Naive thymus-derived CD4-positive, alpha-beta T cell (primary cell): ENCODE measurements at regions not wholly inside any gene's neighbourhood (a gene's known extent, or its start where the extent isn't known, plus 50 kb on each side); places are given as distances from the start of the nearest gene placed in this dataset.

Experiments used
- ATAC-seq: fragments of 150-1000 bp; cut with Tn5 transposase; 2 replicates; pipeline ENCODE4 v1.10.0; 2021; ENCODE audit warnings: mild to moderate bottlenecking, moderate library complexity
- CTCF ChIA-PET: fragments of 350-600 bp; sonication (Branson Sonifier 250); formaldehyde crosslinking; loops from one replicate; lab custom pipeline; 2021; ENCODE audit warnings: antibody characterized with exemption; lab: Charles Lee
- POLR2A ChIA-PET: fragments of 350-600 bp; sonication (Branson Sonifier 250); formaldehyde crosslinking; loops from one replicate; lab custom pipeline; 2021; ENCODE audit warnings: antibody characterized with exemption, inconsistent platforms; lab: Charles Lee
- DNase-seq, 9 donors: peaks; one replicate each; pipeline versions ENCODE4 v3.0.0 to v3.0.0-alpha.2; 2020 to 2022; ENCODE audit warnings: mixed read lengths in 1 of 9
- H3K27ac ChIP-seq: one replicate; pipeline ENCODE4 v1.7.0; 2013; ENCODE audit warnings: mild to moderate bottlenecking, low read depth, low read length, moderate library complexity
- H3K27me3 ChIP-seq, 2 donors: one replicate each; pipeline ENCODE4 v1.7.0; 2013; ENCODE audit warnings: low read length in 2 of 2, mild to moderate bottlenecking in 2 of 2, moderate library complexity in 2 of 2; ENCODE audit not compliant: control insufficient read depth in 2 of 2, insufficient read depth in 2 of 2
- H3K36me3 ChIP-seq, 3 experiments: 1 replicate in 2 of 3; 2 replicates in 1 of 3; pipeline ENCODE4 v1.7.0; 2013; ENCODE audit warnings: low read length in 3 of 3, mild to moderate bottlenecking in 3 of 3, moderate library complexity in 1 of 3; ENCODE audit not compliant: insufficient read depth in 3 of 3, control insufficient read depth in 2 of 3
- H3K4me1 ChIP-seq, 2 donors: one replicate each; pipeline ENCODE4 v1.7.0; 2013; ENCODE audit warnings: low read length in 2 of 2, mild to moderate bottlenecking in 2 of 2, moderate library complexity in 1 of 2; ENCODE audit not compliant: control insufficient read depth in 2 of 2, insufficient read depth in 2 of 2
- H3K4me3 ChIP-seq: 2 replicates; pipeline ENCODE4 v1.7.0; 2013; ENCODE audit warnings: mild to moderate bottlenecking, low read length
- H3K9me3 ChIP-seq, 3 experiments: 1 replicate in 2 of 3; 2 replicates in 1 of 3; pipeline ENCODE4 v1.7.0; 2013; ENCODE audit warnings: low read length in 3 of 3; ENCODE audit not compliant: control insufficient read depth in 2 of 3
- H3K27ac Mint-ChIP-seq, 9 donors: one replicate each; pipeline ENCODE4 v1.8.0; 2020 to 2022; ENCODE audit warnings: mixed read lengths in 9 of 9, mild to moderate bottlenecking in 8 of 9, moderate library complexity in 5 of 9, inconsistent platforms in 2 of 9
- H3K27me3 Mint-ChIP-seq, 5 donors: one replicate each; pipeline ENCODE4 v1.8.0; 2021 to 2022; ENCODE audit warnings: mixed read lengths in 5 of 5, mild to moderate bottlenecking in 1 of 5
- H3K36me3 Mint-ChIP-seq, 5 donors: one replicate each; pipeline ENCODE4 v1.8.0; 2020 to 2022; ENCODE audit warnings: mixed read lengths in 5 of 5, mild to moderate bottlenecking in 3 of 5, inconsistent platforms in 1 of 5
- H3K4me1 Mint-ChIP-seq, 7 donors: one replicate each; pipeline ENCODE4 v1.8.0; 2020 to 2022; ENCODE audit warnings: mixed read lengths in 7 of 7, mild to moderate bottlenecking in 3 of 7, inconsistent platforms in 1 of 7
- H3K4me3 Mint-ChIP-seq, 10 donors: one replicate each; pipeline ENCODE4 v1.8.0; 2020 to 2022; ENCODE audit warnings: mild to moderate bottlenecking in 10 of 10, mixed read lengths in 10 of 10, moderate library complexity in 6 of 10, inconsistent platforms in 2 of 10
- H3K9me3 Mint-ChIP-seq, 11 donors: one replicate each; pipeline ENCODE4 v1.8.0; 2020 to 2022; ENCODE audit warnings: mixed read lengths in 11 of 11, mild to moderate bottlenecking in 4 of 11, inconsistent platforms in 1 of 11, moderate library complexity in 1 of 11
- intact Hi-C, 2 donors: fragments of 100-400 bp; cut with micrococcal nuclease; formaldehyde crosslinking; loops; one replicate each; pipeline ENCODE4 v1.15.1; 2023

DNA sequence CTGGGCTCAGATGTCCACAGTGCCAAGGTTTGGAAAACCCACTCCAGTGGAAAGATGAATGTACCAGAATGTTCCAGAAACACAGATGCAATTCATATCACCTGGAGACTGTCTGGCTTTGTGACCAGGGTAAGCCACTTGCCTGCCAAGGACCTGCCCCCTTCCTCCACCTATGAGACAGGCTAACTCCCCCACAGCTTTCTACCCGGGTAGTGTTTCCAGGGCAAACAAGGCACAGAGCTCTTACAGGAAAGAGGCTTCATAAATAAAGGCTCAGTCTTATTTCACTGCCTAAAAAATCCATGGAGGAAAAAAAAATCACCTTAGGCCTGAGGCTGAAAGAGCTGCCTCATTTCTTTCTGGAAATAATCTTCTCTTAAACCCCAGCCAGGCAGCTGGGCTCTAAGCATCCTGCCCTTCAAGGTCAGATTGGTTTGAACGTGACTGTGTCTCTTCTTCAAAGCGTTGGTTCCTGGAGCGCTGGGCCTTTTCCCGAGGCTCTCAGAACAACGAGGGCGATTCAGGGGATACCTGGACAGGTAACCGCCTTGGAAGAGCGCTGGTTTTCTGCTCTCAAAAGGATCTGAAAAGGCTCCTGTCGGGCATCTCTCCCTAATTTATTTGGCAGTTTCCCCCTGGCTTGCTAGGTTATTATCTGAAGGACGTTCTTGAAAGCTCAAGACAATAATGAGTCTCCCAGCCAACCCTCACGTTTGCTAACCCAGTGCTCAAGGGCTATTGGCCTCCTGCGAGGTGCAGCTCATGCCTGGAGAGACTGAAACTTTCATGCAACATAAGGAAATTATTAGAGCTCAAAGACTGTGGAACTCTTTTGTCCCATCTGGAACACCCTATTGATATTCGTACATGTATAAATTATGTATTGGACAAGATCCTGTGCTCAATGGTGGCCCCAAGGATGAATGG is 199.2 kb upstream of the PMEPA1 start:
- Mint-ChIP-seq H3K4me3 (no peak overlapping the region), H3K4me1 (peaks cover 0 to 6% (median 0%) of the 10 kb centered on the region in 7 donors), H3K27me3 (peaks cover 7 to 31% (median 21%) of the 10 kb centered on the region in 5 donors), H3K27ac (no peak overlapping the region), H3K36me3 (no peaks in the 10 kb centered on the region), H3K9me3 (no peaks in the 10 kb centered on the region)
- ChIA-PET POLR2A (no interaction called here), CTCF (no interaction called here)
- Histone ChIP-seq H3K4me3 (no peak overlapping the region), H3K4me1 (no peaks in the 10 kb centered on the region), H3K27ac (no peak overlapping the region), H3K36me3 (no peaks in the 10 kb centered on the region), H3K9me3 (no peaks in the 10 kb centered on the region), H3K27me3 (no peaks in the 10 kb centered on the region)
- intact Hi-C loops = no loop called here
- ATAC-seq = no peak
- no peak for DNase-seq

DNA sequence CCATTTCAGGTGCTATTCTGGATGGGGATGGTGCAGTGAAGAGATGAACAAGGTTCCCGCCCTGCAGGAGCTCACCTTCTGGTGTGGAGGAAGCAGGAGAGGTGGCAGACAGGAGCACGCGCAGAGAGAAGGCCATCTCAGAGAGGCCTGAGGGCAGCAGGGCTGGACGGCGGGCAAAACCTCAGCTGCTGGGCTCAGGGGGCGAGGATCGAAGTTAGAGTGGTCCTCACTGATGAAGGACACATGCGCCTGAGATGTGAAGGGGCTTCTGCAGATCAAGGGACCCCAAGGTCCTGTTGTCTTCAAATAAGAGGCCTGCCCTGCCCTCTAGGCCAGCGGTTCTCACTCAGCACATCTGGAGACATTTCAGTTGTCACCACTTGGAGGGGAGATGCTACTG is 198.4 kb upstream of the PMEPA1 start:
- no peak overlapping the region for H3K27ac ChIP-seq
- POLR2A ChIA-PET = no interaction called here
- no peak overlapping the region for H3K4me3 ChIP-seq
- no peaks in the 10 kb centered on the region for H3K27me3 ChIP-seq
- Mint-ChIP-seq H3K36me3 (no peaks in the 10 kb centered on the region), H3K4me1 (peaks cover 0 to 6% (median 0%) of the 10 kb centered on the region in 7 donors), H3K27me3 (peaks cover 7 to 32% (median 18%) of the 10 kb centered on the region in 5 donors), H3K9me3 (no peaks in the 10 kb centered on the region), H3K27ac (no peak overlapping the region), H3K4me3 (no peak overlapping the region)
- no peaks in the 10 kb centered on the region for H3K9me3 ChIP-seq
- no peaks in the 10 kb centered on the region for H3K36me3 ChIP-seq
- DNase-seq = no peak
- CTCF ChIA-PET = no interaction called here
- ATAC-seq = no peak
- no peaks in the 10 kb centered on the region for H3K4me1 ChIP-seq
- intact Hi-C loops = no loop called here

DNA sequence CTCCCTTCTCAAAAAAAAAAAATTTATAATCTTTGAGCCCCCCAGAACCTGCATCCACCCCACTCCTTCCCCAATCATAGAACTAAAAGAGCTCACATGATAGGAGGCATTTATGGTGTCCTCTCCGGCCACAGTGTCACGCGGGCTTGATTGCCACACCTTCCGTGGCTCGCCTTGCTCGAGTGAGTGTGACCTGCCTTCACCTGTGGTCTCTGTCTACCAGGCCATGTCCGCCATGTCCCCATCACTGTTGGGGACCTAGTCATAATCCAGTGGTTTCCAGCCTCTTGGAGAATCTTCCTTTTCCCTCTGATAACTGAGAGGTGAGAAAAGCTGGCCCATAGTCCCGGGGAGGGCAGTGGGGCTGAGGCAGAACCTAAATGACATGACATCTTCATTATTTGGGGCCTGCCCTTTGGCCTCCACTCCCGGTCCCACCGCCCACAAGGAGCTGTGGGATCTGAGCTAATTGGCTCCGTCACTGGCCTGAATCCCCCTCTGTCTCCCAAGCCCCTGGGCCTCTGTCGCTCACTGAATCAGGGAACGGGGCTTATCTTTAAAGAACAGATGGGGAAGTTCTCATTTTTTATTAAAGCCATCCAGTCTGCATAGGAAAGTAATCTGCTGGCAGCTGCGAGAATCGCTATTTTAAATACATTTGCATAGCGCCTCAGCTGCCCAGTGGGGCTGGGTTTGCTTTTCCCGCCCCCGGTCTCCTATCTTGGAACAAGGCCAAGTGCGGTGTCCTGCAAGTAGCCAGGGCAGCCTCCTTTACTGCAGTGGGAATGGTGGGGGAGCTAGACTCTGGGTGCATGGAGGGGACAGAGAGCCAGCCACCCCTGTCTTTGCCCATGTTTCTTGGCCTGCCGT is 197.6 kb upstream of the PMEPA1 start:
- H3K9me3 Mint-ChIP-seq = no peaks in the 10 kb centered on the region

DNA sequence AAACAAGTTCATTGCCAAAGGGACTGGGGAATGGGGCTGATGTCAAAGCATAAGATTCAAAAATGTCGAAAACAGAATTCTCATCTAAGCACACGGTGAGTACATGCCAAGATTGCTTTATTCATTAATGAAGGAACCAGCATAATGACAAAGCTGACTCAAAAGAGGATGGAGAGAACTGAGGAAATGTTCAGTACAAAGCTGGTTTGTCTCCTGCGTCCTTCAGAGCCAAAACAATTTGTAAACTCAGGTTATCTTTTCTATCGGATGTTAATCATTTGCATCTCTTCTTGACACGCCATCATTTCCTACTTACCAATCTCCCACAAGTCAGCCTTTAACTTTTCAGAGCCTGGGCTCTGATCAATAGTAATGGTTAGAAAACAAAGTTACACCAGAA is 195.6 kb upstream of the PMEPA1 start:
- no peak for DNase-seq
- H3K4me1 ChIP-seq = no peaks in the 10 kb centered on the region
- H3K27ac ChIP-seq = no peak overlapping the region
- H3K36me3 ChIP-seq = no peaks in the 10 kb centered on the region
- intact Hi-C loops = no loop called here
- Mint-ChIP-seq H3K27ac (no peak overlapping the region), H3K4me3 (no peak overlapping the region), H3K9me3 (no peaks in the 10 kb centered on the region), H3K27me3 (peaks cover 3 to 26% (median 18%) of the 10 kb centered on the region in 5 donors), H3K4me1 (peaks cover 0 to 6% (median 0%) of the 10 kb centered on the region in 7 donors), H3K36me3 (no peaks in the 10 kb centered on the region)
- CTCF ChIA-PET = no interaction called here
- H3K9me3 ChIP-seq = no peaks in the 10 kb centered on the region
- H3K27me3 ChIP-seq = no peaks in the 10 kb centered on the region
- no peak for ATAC-seq
- H3K4me3 ChIP-seq = no peak overlapping the region
- POLR2A ChIA-PET = no interaction called here

More for the DNA sequence above, 197.6 kb upstream of the PMEPA1 start:
- no peaks in the 10 kb centered on the region for H3K4me1 ChIP-seq
- POLR2A ChIA-PET = no interaction called here
- CTCF ChIA-PET = interaction anchor here (0.7 kb wide), 1 partner anchor 150 kb away, joined by 4 read pairs; no protein-coding TSS in a partner anchor
- ATAC-seq (no peak), DNase-seq (no peak)
- no peaks in the 10 kb centered on the region for H3K9me3 ChIP-seq
- H3K27me3 ChIP-seq = no peaks in the 10 kb centered on the region
- Mint-ChIP-seq H3K27me3 (peaks cover 7 to 26% (median 11%) of the 10 kb centered on the region in 5 donors), H3K36me3 (no peaks in the 10 kb centered on the region), H3K27ac (no peak overlapping the region), H3K4me1 (peaks cover 0 to 6% (median 0%) of the 10 kb centered on the region in 7 donors), H3K4me3 (no peak overlapping the region)
- H3K27ac ChIP-seq = no peak overlapping the region
- no peaks in the 10 kb centered on the region for H3K36me3 ChIP-seq
- intact Hi-C loops = no loop called here
- no peak overlapping the region for H3K4me3 ChIP-seq

DNA sequence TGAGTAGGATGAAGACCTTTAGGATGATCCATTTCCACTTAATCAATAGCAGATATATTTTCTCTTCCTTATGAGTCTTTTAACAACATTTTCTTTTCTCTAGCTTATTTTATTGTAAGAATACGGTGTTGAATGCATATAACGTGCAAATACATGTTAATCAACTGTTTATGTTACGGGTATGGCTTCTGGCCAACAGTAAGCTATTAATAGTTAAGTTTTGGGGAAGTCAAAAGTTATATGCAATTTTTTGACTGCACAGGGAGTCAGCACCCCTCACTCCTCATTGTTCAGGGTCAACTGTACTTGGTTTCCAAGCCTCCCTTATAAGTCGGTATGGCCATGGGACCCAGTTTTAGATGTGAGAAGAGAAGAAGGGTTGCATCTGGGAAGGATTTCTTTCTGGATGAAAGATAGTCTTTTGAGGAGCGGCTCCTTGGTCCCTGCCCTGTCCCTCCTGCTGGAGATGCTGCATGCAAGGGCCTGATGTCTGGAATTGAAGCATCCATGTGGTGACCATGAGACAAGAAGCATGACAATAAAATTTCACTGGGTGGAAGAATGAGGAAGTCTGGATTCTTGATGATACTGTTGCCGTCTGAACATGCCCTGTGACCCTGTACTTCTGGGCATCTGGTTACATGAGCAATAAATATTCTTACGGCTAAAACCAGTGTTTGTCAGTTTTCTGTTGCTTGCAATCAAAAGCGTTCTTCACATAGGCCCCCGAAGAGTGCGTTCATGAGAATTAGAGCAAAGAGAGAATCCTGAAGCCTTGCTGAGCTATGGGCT is 194.7 kb upstream of the PMEPA1 start:
- Histone ChIP-seq H3K27me3 (no peaks in the 10 kb centered on the region), H3K9me3 (no peaks in the 10 kb centered on the region), H3K27ac (no peak overlapping the region), H3K4me1 (no peaks in the 10 kb centered on the region), H3K36me3 (no peaks in the 10 kb centered on the region), H3K4me3 (no peak overlapping the region)
- CTCF ChIA-PET = no interaction called here
- Mint-ChIP-seq H3K36me3 (no peaks in the 10 kb centered on the region), H3K9me3 (no peaks in the 10 kb centered on the region), H3K4me1 (peaks cover 0 to 6% (median 0%) of the 10 kb centered on the region in 7 donors), H3K27ac (no peak overlapping the region), H3K27me3 (peaks cover 0 to 26% (median 20%) of the 10 kb centered on the region in 5 donors), H3K4me3 (no peak overlapping the region)
- intact Hi-C loops = no loop called here
- DNase-seq (no peak), ATAC-seq (no peak)
- POLR2A ChIA-PET = no interaction called here

DNA sequence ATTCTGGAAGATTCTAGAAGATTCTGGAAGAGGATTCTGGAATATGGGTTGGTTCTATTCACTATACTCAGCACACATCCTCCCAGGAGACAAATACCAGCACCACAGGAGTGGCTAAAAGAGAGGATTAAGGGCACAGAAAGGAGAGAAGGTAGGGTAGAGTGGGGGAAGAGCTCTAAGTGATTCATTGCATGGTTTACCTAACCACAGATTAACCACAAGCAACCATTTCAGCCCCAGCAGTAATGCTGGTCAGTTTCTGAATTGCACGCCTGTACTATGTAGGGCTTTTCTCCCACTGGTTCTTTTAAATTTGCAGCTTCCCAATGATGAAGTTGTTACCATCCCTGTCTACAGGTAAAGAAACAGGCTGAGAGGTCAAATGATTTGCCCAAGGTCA is 192.7 kb upstream of the PMEPA1 start:
- ATAC-seq = no peak
- Mint-ChIP-seq H3K27me3 (peaks cover 0 to 31% (median 25%) of the 10 kb centered on the region in 5 donors), H3K4me3 (no peak overlapping the region), H3K27ac (no peak overlapping the region), H3K4me1 (peaks cover 0 to 6% (median 0%) of the 10 kb centered on the region in 7 donors), H3K36me3 (no peaks in the 10 kb centered on the region), H3K9me3 (no peaks in the 10 kb centered on the region)
- intact Hi-C loops = no loop called here
- Histone ChIP-seq H3K9me3 (no peaks in the 10 kb centered on the region), H3K4me1 (no peaks in the 10 kb centered on the region), H3K27me3 (no peaks in the 10 kb centered on the region), H3K36me3 (no peaks in the 10 kb centered on the region), H3K4me3 (no peak overlapping the region), H3K27ac (no peak overlapping the region)
- CTCF ChIA-PET = no interaction called here
- POLR2A ChIA-PET = interaction anchor here (0.6 kb wide), 1 partner anchor 49 kb away, joined by 3 read pairs; no protein-coding TSS in a partner anchor
- DNase-seq = no peak
